HL-60 (cell line): ENCODE measurements at regions not wholly inside any gene's neighbourhood (a gene's known extent, or its start where the extent isn't known, plus 50 kb on each side); places are given as distances from the start of the nearest gene placed in this dataset.

Source experiments
- DNase-seq, 2 experiments: peaks; one replicate each; pipeline ENCODE4 v3.0.0-alpha.2; 2010 to 2020; ENCODE audit warnings: low read depth in 1 of 2, low spot score in 1 of 2
- H3K27ac ChIP-seq: fragments of 250-450 bp; sonication (Bioruptor Pico); replicated peaks from 2 replicates; pipeline ENCODE4 v1.5.1; 2020; ENCODE audit warnings: mild to moderate bottlenecking, moderate library complexity
- H3K27me3 ChIP-seq: fragments of 250-450 bp; sonication (Bioruptor Pico); 2 replicates; pipeline ENCODE4 v1.5.1; 2021; ENCODE audit warnings: mild to moderate bottlenecking, moderate library complexity; ENCODE audit not compliant: insufficient read depth, poor library complexity, severe bottlenecking
- H3K4me3 ChIP-seq: replicated peaks from 2 replicates; pipeline ENCODE4 v1.5.1; 2011; ENCODE audit warnings: mild to moderate bottlenecking, control low read depth, low read length; ENCODE audit not compliant: insufficient read depth
- GABPA ChIP-seq: IDR thresholded peaks from 2 replicates; pipeline ENCODE4 v1.6.1; 2012; ENCODE audit warnings: low read depth
- POLR2AphosphoS5 ChIP-seq: IDR thresholded peaks from 2 replicates; pipeline ENCODE4 v1.6.1; 2012; ENCODE audit warnings: low read depth
- SPI1 ChIP-seq: IDR thresholded peaks from 2 replicates; pipeline ENCODE4 v1.6.1; 2012; ENCODE audit warnings: low read depth, mild to moderate bottlenecking, borderline replicate concordance
- TF ChIP-seq, protein P1 (sequence below): IDR thresholded peaks from one replicate; pipeline ENCODE4 v1.5.1; 2011; ENCODE audit warnings: low read length, control low read depth, inconsistent platforms; ENCODE audit not compliant: insufficient read depth
- TF ChIP-seq, protein P2 (sequence below): IDR thresholded peaks from 2 replicates; pipeline ENCODE4 v1.6.1; 2012; ENCODE audit warnings: low read depth; ENCODE audit not compliant: insufficient replicate concordance

- no peak overlapping the region for H3K27ac ChIP-seq
- no peaks in the 10 kb centered on the region for H3K27me3 ChIP-seq
These were observed 311.9 kb upstream of the ARGLU1 start for GRCh38 chr13:106879806-106880205.

DNA sequence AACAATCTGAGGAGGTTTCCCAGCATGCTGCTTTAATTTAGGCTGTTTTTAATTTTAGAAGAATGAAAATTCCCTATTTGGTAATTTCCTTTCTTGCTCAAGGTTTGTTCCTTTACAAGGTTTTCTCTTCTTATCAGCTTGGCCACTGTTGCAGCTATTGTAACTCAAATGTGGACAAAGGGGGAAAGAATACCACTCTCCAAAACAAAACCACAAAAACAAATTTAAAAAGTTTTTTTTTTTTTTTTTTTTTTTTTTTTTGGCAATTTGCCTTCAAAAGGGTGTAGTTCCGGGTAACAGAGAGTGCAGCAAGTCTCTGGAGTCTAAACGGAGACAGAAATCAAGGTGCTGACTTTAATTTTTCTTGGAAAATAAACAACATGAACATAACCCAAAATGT lies 306.4 kb upstream of the ARGLU1 start:
- TF ChIP-seq POLR2AphosphoS5 (no peak), SPI1 (no peak), GABPA (no peak)
- TF ChIP-seq, protein P1, sequence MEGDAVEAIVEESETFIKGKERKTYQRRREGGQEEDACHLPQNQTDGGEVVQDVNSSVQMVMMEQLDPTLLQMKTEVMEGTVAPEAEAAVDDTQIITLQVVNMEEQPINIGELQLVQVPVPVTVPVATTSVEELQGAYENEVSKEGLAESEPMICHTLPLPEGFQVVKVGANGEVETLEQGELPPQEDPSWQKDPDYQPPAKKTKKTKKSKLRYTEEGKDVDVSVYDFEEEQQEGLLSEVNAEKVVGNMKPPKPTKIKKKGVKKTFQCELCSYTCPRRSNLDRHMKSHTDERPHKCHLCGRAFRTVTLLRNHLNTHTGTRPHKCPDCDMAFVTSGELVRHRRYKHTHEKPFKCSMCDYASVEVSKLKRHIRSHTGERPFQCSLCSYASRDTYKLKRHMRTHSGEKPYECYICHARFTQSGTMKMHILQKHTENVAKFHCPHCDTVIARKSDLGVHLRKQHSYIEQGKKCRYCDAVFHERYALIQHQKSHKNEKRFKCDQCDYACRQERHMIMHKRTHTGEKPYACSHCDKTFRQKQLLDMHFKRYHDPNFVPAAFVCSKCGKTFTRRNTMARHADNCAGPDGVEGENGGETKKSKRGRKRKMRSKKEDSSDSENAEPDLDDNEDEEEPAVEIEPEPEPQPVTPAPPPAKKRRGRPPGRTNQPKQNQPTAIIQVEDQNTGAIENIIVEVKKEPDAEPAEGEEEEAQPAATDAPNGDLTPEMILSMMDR: no peak
- TF ChIP-seq, protein P2, sequence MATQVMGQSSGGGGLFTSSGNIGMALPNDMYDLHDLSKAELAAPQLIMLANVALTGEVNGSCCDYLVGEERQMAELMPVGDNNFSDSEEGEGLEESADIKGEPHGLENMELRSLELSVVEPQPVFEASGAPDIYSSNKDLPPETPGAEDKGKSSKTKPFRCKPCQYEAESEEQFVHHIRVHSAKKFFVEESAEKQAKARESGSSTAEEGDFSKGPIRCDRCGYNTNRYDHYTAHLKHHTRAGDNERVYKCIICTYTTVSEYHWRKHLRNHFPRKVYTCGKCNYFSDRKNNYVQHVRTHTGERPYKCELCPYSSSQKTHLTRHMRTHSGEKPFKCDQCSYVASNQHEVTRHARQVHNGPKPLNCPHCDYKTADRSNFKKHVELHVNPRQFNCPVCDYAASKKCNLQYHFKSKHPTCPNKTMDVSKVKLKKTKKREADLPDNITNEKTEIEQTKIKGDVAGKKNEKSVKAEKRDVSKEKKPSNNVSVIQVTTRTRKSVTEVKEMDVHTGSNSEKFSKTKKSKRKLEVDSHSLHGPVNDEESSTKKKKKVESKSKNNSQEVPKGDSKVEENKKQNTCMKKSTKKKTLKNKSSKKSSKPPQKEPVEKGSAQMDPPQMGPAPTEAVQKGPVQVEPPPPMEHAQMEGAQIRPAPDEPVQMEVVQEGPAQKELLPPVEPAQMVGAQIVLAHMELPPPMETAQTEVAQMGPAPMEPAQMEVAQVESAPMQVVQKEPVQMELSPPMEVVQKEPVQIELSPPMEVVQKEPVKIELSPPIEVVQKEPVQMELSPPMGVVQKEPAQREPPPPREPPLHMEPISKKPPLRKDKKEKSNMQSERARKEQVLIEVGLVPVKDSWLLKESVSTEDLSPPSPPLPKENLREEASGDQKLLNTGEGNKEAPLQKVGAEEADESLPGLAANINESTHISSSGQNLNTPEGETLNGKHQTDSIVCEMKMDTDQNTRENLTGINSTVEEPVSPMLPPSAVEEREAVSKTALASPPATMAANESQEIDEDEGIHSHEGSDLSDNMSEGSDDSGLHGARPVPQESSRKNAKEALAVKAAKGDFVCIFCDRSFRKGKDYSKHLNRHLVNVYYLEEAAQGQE: no peak
- H3K27ac ChIP-seq: no peak overlapping the region

More at GRCh38 chr13:106879806-106880205, 311.9 kb upstream of the ARGLU1 start:
- H3K4me3 ChIP-seq: no peak overlapping the region
- TF ChIP-seq GABPA (no peak), SPI1 (no peak), POLR2AphosphoS5 (no peak)
- TF ChIP-seq, protein P2: no peak
- TF ChIP-seq, protein P1: no peak
- DNase-seq: no peak

DNA sequence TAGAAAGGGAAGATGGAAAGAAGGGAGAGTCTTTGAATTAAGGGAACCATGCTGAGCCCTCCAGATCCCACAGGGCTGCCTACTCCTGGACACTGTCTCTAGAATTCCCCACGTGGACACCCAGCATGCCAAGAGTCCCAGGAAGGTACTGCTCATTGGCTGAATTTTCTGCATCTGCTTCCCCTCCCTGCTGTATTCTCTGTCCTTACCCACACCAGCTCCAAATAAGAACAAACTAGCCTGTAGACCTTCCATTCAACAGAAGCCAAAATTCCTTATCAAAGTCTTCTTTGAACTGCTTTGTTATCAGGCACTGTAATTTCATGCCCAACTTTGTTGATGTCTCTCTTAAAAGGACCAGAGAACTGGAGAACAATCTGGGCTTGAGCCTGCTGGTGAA lies 305.9 kb upstream of the ARGLU1 start:
- H3K4me3 ChIP-seq: no peak overlapping the region
- DNase-seq: no peak
- H3K27ac ChIP-seq: no peak overlapping the region
- TF ChIP-seq SPI1 (no peak), POLR2AphosphoS5 (no peak), GABPA (no peak)
- TF ChIP-seq, protein P1: no peak
- TF ChIP-seq, protein P2: no peak
- H3K27me3 ChIP-seq: no peaks in the 10 kb centered on the region

More for the DNA sequence above, 306.4 kb upstream of the ARGLU1 start:
- no peak for DNase-seq
- H3K4me3 ChIP-seq: no peak overlapping the region
- no peaks in the 10 kb centered on the region for H3K27me3 ChIP-seq
